HL-60 (cell line): ENCODE measurements at regions not wholly inside any gene's neighbourhood (a gene's known extent, or its start where the extent isn't known, plus 50 kb on each side); places are given as distances from the start of the nearest gene placed in this dataset.

ENCODE experiments used
- DNase-seq, 2 experiments: peaks; one replicate each; pipeline ENCODE4 v3.0.0-alpha.2; 2010 to 2020; ENCODE audit warnings: low read depth in 1 of 2, low spot score in 1 of 2
- H3K27ac ChIP-seq: fragments of 250-450 bp; sonication (Bioruptor Pico); replicated peaks from 2 replicates; pipeline ENCODE4 v1.5.1; 2020; ENCODE audit warnings: mild to moderate bottlenecking, moderate library complexity
- H3K27me3 ChIP-seq: fragments of 250-450 bp; sonication (Bioruptor Pico); 2 replicates; pipeline ENCODE4 v1.5.1; 2021; ENCODE audit warnings: mild to moderate bottlenecking, moderate library complexity; ENCODE audit not compliant: insufficient read depth, poor library complexity, severe bottlenecking
- H3K4me3 ChIP-seq: replicated peaks from 2 replicates; pipeline ENCODE4 v1.5.1; 2011; ENCODE audit warnings: mild to moderate bottlenecking, control low read depth, low read length; ENCODE audit not compliant: insufficient read depth
- GABPA ChIP-seq: IDR thresholded peaks from 2 replicates; pipeline ENCODE4 v1.6.1; 2012; ENCODE audit warnings: low read depth
- POLR2AphosphoS5 ChIP-seq: IDR thresholded peaks from 2 replicates; pipeline ENCODE4 v1.6.1; 2012; ENCODE audit warnings: low read depth
- SPI1 ChIP-seq: IDR thresholded peaks from 2 replicates; pipeline ENCODE4 v1.6.1; 2012; ENCODE audit warnings: low read depth, mild to moderate bottlenecking, borderline replicate concordance
- TF ChIP-seq, protein P1 (sequence below): IDR thresholded peaks from one replicate; pipeline ENCODE4 v1.5.1; 2011; ENCODE audit warnings: low read length, control low read depth, inconsistent platforms; ENCODE audit not compliant: insufficient read depth
- TF ChIP-seq, protein P2 (sequence below): IDR thresholded peaks from 2 replicates; pipeline ENCODE4 v1.6.1; 2012; ENCODE audit warnings: low read depth; ENCODE audit not compliant: insufficient replicate concordance

DNA sequence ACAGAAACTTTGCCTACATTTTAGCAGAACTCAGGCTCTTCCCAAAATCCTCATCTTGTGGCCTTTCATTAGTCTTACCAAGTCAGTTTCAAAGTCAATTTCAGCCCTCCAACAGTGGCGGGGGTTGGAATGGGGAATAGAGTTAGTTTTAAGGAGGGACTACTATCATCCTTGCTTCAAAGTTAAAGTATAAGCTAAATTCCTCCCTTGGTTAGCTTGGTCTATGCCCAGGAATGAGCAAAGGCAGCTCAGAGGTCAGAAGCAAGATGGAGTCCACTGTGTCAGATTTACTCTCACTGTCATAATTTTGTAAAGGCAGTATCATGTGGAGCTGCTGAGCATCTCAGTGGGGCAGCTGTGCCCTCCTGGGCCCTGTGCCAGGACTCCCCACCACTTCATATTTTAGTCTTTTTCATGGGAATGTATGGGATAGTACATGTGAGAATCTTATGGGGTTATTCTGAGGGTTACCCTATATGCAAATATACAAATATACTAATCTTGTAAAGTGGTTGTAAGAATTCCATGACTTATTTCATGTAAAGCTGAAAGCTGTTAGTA, 145.2 kb upstream of the MMADHC start:
- TF ChIP-seq SPI1 (no peak), GABPA (no peak), POLR2AphosphoS5 (no peak)
- TF ChIP-seq, protein P1, sequence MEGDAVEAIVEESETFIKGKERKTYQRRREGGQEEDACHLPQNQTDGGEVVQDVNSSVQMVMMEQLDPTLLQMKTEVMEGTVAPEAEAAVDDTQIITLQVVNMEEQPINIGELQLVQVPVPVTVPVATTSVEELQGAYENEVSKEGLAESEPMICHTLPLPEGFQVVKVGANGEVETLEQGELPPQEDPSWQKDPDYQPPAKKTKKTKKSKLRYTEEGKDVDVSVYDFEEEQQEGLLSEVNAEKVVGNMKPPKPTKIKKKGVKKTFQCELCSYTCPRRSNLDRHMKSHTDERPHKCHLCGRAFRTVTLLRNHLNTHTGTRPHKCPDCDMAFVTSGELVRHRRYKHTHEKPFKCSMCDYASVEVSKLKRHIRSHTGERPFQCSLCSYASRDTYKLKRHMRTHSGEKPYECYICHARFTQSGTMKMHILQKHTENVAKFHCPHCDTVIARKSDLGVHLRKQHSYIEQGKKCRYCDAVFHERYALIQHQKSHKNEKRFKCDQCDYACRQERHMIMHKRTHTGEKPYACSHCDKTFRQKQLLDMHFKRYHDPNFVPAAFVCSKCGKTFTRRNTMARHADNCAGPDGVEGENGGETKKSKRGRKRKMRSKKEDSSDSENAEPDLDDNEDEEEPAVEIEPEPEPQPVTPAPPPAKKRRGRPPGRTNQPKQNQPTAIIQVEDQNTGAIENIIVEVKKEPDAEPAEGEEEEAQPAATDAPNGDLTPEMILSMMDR: no peak
- TF ChIP-seq, protein P2, sequence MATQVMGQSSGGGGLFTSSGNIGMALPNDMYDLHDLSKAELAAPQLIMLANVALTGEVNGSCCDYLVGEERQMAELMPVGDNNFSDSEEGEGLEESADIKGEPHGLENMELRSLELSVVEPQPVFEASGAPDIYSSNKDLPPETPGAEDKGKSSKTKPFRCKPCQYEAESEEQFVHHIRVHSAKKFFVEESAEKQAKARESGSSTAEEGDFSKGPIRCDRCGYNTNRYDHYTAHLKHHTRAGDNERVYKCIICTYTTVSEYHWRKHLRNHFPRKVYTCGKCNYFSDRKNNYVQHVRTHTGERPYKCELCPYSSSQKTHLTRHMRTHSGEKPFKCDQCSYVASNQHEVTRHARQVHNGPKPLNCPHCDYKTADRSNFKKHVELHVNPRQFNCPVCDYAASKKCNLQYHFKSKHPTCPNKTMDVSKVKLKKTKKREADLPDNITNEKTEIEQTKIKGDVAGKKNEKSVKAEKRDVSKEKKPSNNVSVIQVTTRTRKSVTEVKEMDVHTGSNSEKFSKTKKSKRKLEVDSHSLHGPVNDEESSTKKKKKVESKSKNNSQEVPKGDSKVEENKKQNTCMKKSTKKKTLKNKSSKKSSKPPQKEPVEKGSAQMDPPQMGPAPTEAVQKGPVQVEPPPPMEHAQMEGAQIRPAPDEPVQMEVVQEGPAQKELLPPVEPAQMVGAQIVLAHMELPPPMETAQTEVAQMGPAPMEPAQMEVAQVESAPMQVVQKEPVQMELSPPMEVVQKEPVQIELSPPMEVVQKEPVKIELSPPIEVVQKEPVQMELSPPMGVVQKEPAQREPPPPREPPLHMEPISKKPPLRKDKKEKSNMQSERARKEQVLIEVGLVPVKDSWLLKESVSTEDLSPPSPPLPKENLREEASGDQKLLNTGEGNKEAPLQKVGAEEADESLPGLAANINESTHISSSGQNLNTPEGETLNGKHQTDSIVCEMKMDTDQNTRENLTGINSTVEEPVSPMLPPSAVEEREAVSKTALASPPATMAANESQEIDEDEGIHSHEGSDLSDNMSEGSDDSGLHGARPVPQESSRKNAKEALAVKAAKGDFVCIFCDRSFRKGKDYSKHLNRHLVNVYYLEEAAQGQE: no peak
- Histone ChIP-seq H3K27me3 (no peaks in the 10 kb centered on the region), H3K4me3 (no peak overlapping the region), H3K27ac (no peak overlapping the region)
- DNase-seq: no peak

DNA sequence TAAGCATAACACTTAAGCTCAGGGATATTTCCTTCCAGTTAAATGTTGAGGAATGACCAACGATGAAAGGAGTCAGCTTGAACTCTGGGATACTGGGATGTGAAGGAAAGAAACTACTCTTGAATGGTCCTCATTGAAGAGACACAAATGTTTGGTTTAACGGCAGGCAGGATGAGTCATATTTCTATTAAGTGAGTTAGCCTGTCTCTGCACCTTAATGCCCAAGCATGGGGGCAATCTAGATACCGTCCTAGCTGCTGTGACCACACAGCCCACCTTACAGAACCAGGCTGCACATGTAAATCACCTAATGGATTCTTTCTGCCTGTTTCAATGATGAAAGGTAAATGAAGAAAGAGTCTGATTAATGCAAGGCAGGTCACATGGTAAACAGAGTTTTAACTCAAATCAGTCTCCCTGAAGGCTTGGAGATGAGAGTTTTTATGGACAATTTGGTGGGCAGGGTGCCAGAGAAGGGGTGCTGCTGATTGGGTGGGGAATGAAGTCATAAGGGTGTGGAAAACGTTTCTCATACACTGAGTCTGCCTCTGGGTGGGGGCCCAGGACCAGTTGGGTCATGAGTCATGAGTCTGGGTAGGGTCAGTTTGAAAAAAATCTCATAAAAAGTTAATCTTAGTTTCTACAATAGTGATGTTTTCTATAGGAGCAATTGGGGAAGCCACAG, 144.6 kb upstream of the MMADHC start:
- no peak overlapping the region for H3K27ac ChIP-seq
- TF ChIP-seq SPI1 (no peak), GABPA (no peak), POLR2AphosphoS5 (no peak)
- TF ChIP-seq, protein P2: no peak
- TF ChIP-seq, protein P1: no peak
- H3K27me3 ChIP-seq: no peaks in the 10 kb centered on the region
- H3K4me3 ChIP-seq: no peak overlapping the region
- no peak for DNase-seq

DNA sequence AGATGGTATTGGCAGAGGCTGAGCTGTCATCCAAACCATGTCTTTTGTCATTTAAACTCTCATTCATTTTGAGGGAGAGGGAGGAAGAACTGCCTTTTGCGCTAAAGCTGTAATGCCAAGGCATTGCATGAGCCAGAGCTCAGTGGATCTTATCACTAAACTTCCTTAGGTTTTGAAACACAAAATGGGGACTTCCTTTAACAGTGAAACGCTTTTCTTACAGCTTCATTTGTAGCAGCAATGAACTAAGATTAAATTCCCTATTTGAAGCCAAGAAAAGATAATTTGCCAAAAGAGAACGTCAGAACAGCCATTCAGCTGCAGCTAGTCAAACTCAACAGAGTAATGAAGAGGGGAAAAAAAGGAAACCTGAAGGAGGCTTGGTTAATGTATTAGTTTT, 143.5 kb upstream of the MMADHC start:
- H3K27me3 ChIP-seq: no peaks in the 10 kb centered on the region
- no peak overlapping the region for H3K27ac ChIP-seq
- no peak for DNase-seq
- no peak overlapping the region for H3K4me3 ChIP-seq
- TF ChIP-seq SPI1 (no peak), POLR2AphosphoS5 (no peak), GABPA (no peak)
- TF ChIP-seq, protein P1: no peak
- TF ChIP-seq, protein P2: no peak
